HG03442 (cell line): ENCODE measurements at regions not wholly inside any gene's neighbourhood (a gene's known extent, or its start where the extent isn't known, plus 50 kb on each side); places are given as distances from the start of the nearest gene placed in this dataset.

Experiments
- ATAC-seq: cut with Tn5 transposase; IDR thresholded peaks from one replicate; pipeline ENCODE4 v1.9.1; 2021; ENCODE audit warnings: mild to moderate bottlenecking, moderate library complexity; ENCODE audit not compliant: unreplicated experiment

GRCh38 chr9:107650995-107651394 is 161.4 kb upstream of the KLF4 start:
- no peak for ATAC-seq

- ATAC-seq = no peak
These were observed 160.8 kb upstream of the KLF4 start for GRCh38 chr9:107650321-107650720.

- no peak for ATAC-seq
These were observed 158.7 kb upstream of the KLF4 start for GRCh38 chr9:107648153-107648715.

DNA sequence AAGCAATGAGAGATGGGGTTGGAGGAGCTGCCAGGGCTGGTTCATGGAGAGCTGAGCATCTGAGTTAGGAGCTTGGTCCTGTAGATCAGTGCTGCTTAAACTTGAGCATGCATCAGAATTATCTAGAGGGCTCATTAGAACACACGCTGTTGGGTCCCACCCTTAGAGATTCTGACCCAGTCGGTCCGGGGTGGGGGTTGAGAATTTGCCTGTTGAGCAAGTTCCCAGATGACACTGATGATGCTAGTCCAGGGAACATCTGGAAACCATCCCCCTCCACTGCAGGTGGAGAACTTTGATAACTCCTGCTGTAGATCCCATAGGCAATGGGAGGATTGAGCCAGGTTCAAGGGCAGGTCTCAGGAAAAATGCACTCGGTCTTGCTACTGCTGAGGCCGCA is 158.0 kb upstream of the KLF4 start:
- no peak for ATAC-seq

DNA sequence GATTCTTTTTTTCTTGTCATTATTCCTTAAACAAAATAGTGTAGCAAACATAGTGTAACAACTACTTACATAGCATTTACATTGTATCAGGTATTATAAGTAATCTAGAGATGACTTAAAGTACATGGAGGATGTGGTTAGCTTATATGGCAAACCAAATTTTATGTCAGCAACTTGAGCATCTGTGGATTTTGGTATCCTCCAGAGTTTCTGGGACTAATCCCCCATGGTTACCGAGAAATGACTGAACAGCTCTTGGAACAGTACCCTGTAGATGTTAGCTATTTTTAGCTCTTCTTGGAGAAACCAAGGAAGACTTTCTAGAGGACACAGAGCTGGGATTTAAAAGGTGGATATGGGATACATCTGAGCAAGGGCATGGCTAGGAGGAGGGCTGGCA is 157.6 kb upstream of the KLF4 start:
- ATAC-seq = no peak

DNA sequence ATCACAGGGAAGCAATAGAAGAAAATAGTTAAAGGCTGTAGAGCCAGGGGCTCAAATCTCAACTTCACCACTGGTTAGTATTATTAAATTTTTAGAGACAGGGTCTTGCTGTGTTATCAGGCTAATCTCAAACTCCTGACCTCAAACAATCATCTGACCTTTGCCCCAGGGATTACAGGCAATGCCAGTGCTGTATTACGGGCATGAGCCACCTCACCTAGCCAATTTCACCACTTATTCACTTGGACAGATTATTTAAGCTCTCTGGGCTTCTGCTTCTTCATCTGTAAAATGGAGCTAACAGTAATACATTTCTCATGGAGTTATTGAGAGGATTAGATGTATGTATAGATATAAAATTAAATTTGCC is 155.9 kb upstream of the KLF4 start:
- no peak for ATAC-seq

- ATAC-seq = no peak
These were observed 155.3 kb upstream of the KLF4 start for GRCh38 chr9:107644733-107645463.

- ATAC-seq = no peak
These were observed 149.9 kb upstream of the KLF4 start for GRCh38 chr9:107639426-107639825.

DNA sequence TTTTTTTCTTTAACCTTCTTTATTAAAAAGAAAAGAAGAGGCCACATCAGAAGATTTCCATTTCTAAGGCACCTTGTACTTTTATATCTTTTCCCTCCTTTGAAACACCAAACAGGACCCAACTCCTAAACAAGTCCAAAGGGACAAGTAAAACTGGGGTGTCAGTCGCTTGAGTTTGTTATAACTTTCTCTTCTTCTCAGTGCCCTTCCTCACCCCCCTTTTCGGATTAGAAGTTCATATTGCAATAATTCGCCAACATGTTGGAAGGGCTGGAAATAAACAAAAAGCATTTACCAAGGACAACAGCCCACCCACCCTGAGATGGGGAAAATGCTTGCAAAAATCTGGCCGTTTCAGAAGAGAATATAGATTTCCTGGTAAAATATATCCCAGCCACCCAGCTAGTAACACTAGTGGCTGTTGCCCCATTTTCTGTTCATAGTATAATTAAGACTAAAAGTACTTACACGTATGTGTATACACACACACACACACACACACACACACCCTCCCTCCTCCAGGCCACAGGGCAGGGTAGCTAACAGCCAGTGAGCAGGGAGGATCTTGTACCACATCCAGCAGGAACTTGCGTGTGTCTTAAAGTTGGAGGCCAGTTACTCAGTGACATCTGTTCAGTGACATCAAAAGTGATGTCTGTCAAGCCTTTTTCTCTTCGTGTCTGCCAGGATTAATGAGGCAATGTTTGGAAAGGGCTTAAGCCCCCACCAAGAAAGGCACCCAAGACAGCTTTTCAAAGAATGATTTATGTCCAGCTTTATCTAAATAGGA is 149.1 kb upstream of the KLF4 start:
- ATAC-seq = no peak

DNA sequence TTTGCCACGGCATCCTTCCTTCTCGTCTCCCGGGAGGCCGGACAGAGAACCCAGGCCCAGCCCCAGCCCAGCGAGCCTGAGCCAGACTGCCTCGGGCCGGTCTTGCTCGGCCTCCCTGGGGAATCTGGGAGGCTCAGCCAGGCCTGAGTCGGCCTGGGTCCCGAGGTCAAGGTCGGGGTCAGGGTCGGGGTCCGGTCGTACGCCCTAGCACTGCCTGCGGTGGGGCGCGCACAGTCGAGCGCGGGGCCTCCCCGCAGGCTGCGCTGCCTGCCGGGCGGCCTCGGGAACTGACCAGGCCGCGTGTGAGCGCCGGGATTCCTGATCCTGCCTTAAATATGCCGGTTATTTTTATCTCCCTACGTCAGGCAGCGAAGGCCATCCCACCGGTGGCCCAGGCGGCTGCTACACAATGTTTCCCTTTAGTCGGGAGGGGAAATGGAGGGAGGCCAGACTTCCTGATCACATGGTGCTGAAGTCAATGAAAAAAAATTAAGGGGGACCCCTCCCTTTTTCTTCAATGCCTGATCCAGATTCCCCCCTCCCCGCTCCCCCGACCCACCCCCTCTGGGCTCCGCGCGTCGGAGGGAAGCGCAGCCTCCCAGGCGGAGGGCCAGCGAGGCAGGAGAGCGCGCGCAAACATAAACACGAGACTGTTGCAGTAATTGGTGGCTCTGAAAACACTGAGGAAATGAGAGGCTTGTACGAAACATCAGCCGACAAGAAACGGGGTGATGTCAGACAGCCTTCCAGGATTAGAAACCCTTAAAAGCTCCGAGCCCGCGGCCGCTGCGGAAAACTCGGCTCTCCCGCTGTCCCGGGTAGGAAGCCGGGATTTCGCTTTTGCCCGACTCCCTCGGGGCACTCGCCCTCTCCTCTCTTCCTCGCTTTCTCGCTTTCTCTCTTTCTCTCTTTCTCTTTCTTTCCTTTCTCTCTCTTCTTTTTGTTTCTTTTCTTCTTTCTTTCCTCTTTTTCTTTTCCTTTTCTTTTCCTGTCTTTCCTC is 148.2 kb upstream of the KLF4 start:
- ATAC-seq = no peak

DNA sequence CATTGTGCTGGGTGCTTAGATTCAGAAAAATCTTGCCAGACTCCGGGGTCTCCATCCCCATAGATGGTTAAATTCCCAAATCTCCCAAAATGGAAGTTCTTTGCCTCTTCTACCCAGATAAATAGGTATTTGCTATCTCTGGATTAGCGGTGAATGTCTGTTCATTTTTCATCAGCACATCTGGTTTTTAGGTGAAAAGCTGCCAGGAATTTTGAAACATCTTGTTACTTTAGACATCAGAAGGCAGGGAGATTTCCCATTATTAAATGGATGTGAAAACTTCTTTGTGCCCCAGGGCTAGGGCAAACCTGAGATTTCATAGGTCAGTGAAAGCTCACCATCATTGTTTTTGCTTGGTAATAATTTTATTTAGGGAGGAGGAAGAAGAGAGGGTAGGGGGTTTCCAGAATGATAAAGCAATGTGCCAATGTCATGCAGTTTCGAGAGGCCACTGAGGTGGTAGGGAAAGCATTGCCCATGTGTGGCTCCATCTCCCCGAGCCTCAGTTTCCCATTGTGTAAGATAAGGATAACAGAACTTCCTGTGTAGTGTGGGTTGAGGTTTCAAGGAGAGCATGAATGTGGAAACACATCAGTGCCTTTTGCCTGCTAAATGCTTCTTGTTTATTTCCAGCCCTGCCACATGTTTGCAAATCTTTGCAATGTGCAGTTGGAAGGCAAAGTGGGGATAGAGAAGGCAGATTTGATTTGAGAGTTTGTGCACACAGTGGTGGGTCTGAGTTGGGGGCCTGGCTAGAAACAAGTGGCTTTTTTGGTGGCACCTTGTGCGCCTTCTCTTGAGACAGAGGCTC is 147.2 kb upstream of the KLF4 start:
- no peak for ATAC-seq

DNA sequence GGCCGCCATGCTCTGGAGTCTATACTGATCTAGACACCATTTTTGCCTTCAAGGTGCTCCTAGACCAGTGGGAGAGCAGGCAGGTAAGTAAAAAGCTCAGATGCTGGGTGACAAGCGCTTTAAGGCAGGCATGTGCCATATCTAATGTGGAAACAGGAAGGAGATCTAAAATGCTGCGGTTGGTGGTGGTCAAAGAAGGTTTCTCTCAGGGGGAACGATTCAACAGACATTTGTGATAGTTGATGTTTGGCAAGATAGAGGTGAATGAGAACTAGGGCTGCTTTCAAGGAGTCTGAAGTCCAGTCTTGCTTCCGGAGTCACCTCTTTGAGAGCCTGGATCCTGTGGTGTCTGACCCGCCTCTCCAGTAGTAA is 146.2 kb upstream of the KLF4 start:
- ATAC-seq = no peak

DNA sequence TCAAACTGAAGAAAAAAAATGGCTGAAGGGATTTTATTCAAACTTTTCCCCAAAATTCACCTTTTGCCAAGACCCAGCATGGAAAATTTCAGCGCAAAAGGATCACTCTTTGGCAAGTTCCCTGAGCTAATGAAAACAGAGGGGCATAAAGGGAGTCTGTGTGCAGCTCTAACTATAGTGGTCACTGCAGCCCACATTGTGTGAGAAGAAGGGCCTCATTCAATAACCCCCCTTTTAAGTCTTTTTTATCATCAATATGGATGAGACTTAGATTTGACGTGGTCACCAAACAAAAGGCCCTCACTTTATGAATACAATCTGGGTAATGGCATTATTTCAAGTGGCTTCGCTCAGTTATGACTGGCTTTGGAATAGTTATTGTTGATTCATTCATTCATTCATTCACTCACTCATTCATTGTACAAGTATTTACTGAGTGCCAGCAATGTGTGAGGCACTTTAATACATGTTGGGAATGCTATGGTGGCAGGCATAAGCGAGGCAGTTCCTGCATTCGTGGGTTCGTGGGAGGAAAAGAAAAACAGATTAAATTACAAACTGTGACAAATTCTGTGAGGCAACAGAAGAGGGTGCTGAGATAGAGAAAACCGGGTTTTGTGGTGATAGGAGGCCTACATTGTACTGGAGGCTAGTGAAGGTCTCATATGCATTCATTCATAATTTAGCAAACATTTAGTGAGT is 145.7 kb upstream of the KLF4 start:
- ATAC-seq = no peak

DNA sequence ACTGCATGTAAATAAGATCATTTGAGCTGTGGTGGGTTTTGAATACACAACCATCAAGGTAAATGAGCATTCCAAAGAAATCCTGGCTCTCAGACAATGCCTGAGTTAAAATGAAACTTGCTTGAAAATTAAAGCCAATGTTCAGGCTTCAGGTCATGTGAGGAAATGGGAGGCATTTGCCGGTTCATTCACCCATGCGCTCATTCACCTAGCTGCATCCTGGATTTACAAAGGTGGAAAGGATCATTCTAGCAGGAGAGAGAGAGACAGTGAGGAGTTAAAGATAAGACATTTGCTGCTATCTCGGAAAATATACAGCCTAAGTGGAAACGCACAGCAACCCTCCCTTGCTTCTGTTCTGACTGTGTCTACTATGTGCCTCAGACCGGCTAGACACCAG is 143.8 kb upstream of the KLF4 start:
- no peak for ATAC-seq

GRCh38 chr9:107632661-107633060 is 143.1 kb upstream of the KLF4 start:
- no peak for ATAC-seq

DNA sequence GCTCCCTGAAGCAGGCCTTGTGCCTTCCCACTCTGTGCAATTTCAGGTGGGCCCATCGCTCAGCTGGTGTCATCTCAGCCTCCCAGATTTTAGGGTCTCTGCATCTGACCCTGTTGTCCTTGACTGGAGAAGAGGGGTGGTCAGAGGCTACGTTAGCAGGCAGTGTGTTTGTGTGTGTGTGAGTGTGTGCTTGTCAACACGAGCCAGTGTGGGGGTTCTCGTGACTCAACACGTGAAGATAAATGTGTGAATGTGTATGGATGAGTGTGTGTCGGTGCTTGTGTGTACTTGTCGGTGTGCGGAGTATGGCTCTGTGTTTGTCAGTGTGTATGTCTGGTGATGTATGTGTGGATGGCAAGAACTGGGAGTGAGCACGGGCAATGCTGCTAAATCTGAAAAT is 142.6 kb upstream of the KLF4 start:
- ATAC-seq = no peak

- no peak for ATAC-seq
These were observed 142.2 kb upstream of the KLF4 start for GRCh38 chr9:107631788-107632187.

GRCh38 chr9:107630156-107630555 is 140.6 kb upstream of the KLF4 start:
- no peak for ATAC-seq

GRCh38 chr9:107628444-107628843 is 138.9 kb upstream of the KLF4 start:
- no peak for ATAC-seq

DNA sequence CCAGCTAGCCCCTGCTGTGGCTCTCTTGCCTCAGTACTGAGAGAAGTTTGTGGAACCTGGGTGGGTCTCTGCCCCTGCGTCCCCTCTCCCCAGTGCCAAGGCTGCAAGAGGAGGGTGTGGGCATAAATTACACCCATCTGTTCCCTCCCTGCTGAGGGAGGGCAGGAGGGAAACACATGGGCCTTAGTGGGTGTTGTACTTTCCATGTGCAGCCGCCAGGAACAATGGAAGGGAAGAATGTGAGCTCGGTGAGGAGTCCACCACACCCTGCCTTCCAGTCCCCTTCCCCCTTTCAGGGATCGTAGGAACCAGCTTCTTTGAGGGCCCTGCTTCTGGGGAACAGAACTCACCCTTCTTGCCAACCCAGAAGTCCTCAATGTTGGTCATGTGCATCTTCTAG is 138.2 kb upstream of the KLF4 start:
- ATAC-seq = no peak
